ENCODE measurements at regions not wholly inside any gene's neighbourhood (a gene's known extent, or its start where the extent isn't known, plus 50 kb on each side); places are given as distances from the start of the nearest gene placed in this dataset.

DNA sequence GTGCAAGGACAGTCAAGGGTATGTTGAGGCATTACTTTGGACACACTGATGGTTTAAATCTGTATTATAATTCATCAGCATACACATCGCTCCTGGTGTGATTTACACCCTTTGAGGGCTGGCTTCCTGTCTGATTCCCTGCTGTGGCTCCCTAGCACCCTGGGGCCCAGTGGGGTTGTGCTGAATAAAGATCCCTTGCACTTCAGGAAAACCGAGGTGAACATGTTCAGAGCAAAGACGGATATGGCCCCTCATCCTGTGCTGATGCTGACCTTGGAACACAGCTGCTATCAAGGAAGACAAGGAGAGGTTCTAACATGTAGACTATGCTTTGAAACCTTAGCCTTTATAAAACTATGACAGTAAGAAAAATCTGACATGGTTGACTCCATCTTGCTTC, 84.6 kb upstream of the UNC5B start:
- DNase-seq = no peak

- no peak for DNase-seq
These were observed 83.9 kb upstream of the UNC5B start for GRCh38 chr10:71128311-71128980.

- no peak for DNase-seq
These were observed 81.3 kb upstream of the UNC5B start for GRCh38 chr10:71131096-71131495.

- no peak for DNase-seq
These were observed 80.8 kb upstream of the UNC5B start for GRCh38 chr10:71131508-71132088.

DNA sequence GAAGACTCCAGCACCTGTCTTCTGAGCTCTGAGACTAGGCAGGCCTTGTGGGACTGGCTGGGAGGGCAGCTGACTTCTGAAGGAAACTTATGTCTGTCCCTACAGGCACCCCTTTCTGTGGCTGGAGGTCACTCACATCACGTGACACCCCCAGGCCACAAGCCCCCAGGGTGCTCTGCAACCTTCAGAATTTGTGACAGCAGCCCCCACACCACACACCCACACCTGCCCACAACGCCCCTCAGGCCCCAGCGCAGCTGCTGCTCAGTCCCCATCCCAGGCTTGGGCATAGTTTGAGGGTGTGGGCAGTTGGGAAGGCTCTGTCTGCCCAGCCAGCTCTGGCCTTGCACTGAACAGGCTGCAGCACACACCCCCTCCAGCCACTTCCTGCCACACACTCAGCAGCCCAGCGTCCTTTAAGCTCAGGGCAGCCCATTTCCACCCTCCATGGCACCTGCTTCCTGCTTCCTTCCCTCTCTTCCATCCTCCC, 80.0 kb upstream of the UNC5B start:
- DNase-seq = no peak

- DNase-seq = no peak
These were observed 78.4 kb upstream of the UNC5B start for GRCh38 chr10:71133710-71134686.

DNA sequence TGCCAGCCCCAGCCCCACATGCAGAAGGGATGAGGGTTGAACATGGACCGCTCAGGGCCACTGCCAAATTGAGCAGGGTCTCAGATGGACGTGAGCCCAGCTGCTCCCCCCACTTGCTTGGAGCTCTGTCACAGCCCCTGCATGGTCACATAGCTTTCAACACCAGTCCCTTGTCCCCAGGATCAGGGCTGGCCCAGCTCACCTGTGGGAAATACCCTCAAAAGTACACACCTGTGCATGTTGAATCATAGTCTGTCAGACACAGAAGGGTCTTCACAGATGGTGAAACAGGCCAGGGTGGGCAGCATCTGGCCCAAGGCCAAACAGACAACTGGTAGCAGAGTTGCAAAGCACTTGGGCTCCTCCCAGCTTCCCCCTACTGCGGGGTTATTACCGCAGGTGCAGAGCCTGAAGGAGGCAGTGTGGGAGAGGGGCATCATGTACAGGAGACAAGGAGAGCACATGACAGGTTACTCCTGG, 77.6 kb upstream of the UNC5B start:
- no peak for DNase-seq

DNA sequence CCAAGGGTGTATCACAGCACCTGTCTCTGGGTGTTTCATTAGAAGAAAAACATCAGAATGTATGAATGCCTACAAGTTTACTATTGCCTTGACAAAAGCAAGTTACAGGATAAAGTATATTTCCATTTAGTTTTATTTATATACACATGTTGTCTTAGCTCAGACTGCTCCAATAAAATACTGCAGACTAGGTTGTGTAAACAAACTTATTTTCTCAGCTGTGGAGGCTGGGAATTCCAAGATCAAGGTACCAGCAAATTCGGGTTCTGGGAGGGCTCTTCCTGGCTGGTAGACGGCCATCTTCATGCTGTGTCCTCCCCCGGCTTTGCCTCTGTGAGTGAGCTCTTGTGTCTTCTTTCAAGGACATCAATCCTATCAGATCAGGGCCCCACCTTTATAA, 77.1 kb upstream of the UNC5B start:
- no peak for DNase-seq

- no peak for DNase-seq
These were observed 76.2 kb upstream of the UNC5B start for GRCh38 chr10:71136036-71136721.

- no peak for DNase-seq
These were observed 74.7 kb upstream of the UNC5B start for GRCh38 chr10:71137701-71138100.

DNA sequence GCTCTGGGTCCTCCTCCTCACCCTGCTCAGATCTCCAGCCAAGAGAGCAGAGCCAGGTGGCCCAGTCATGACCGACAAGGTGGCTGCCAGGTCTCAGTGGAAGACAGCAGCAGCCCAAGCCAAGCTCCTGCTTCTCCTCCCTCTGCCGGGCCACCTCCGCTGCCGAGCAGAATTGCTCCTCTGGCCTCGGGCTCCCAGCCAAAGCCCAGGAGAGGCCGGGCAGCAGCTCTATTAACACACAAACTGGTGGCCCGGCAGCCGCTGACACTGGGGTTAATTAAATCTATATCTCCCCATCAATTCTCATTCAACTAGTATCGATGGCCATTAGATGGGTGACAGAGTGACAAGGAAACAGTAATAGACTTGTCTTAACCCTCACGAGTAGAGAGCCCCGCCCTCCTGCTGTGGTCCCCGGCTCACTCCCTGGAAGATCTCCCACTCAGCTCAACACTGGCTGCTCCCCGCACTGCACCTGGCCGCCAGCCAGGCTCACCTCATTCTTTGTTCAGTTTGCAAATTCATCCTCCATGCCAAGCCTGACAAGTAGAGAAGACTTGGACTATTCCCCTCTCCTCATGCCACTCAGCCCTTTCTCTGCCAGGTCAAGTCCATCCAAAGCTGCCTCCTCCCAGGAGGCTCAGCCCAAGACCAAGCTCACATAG, 74.1 kb upstream of the UNC5B start:
- DNase-seq = peak; percentile 8

DNA sequence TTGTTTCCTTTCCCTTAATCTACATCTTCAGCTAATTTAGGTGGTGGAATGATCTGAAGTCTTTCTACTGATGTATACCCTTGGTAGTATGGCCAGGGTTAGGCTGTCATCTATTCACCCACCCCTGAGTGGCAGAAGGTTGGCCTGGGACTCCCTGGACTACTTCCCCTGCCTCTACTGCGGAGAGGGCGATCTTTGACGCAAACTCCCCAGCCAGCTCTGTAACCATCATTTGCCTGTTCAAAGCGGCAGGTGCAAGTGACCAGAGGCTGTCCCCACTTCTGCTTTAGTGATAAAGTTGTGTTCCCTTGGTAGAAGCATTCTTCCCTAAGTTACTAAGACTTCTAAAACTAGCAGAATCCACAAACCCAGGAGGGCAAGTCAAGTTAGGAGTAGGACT, 70.8 kb upstream of the UNC5B start:
- DNase-seq = no peak

DNA sequence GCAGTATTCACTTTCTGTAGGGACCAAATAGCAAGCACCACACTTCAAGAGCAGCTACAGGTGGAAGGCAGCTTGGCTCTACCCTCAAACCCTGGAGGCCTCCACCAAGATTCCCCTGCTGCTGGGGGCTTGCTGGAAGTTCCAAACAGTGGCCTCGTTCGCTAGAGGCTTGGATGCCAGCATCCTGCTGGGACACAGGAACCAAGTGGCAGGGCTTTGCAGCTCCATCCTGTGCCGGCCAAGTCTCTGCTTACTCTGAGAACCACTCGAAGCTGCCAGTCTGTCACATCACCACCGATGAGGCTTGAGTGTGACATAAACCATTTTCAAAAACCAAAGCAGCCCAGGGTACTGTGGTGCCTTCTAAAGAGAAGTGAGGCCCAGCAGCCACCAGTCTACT, 69.2 kb upstream of the UNC5B start:
- no peak for DNase-seq

GRCh38 chr10:71143610-71144009, 68.8 kb upstream of the UNC5B start:
- DNase-seq = no peak

DNA sequence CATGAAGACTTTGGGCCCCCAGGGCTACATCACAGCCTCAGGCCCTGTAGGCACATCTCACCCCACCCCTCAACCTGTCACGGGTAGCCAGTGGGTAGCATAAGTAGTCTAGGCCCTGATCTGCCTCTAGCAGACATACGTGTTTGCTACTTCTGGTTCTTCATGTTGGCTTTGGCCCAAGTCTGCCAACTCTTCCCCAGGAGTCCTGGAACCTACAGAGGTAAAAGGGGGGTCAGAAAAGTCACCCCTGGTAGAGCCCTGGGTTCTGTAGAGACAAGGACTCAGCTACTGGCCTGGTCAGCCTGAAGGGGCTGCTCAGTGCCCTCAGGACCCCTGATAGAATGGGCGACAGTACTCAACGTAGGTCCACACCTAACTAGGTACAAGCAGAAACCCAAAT, 67.5 kb upstream of the UNC5B start:
- DNase-seq = no peak

DNA sequence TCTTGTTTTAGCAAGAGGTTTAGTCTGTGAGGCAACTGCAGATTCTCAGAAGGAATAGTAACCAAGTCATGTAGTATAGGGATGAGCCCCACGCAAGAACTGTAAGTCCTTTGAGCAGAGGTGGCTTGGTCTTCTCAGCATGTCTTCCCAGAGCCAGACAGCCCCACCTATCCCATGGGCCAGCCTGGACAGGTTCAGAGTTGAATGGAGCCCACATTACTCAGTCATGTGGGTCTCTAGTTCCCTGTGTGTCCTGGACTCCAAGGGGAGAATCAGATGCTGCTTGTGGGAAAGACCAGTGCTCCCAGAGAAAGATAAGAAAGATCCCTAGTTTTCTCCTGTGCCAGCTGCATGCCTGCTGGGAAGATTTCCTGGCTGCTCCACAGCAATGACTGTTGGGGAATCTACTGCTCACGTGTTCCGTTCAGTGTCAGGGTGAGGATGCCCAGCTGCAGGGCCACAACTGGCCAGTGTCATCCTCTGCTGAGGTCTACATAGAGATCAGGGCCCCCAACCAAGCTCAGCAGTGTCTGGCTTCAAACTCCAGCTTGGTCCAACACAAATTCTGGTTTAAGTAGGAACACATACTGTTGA, 66.9 kb upstream of the UNC5B start:
- DNase-seq = no peak

DNA sequence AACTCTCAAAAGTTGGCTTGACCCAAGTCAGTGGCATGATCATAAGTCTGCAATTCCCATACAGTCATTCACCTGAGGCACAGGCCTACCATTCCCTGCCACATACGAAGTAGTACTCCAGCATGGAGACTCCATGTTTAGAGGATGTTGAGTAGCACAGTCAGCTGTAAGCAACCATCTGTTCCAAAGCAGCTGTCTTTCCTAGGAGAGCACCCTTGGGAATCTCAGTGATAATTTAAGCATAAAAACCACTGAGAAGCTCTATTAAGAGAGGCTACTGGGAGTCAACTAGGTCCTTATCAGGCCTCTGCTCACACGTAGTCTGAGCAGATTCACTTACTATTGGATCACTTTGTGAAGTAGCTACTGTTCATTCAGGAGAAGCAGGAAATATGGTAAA, 61.6 kb upstream of the UNC5B start:
- no peak for DNase-seq

DNA sequence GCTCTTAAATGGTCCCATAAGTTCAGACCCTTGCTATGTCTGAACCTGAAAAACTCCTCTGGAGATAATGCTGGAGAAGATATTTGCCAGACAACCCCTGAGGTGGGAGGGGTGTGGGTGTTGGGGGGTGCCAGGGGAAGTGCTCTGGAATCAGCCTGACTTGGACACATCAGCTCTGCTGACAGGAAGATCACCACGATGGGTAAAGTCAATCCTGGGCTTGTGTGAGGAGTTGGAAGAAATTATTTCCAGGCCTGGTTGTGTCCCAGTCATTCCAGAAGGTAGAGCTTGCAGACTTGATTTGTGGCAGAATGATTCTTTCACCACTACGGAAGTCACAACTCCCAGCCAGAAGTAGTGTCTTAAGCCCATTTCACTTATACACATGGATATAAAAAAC, 60.3 kb upstream of the UNC5B start:
- DNase-seq = no peak

- no peak for DNase-seq
These were observed 55.9 kb upstream of the UNC5B start for GRCh38 chr10:71156436-71156835.

DNA sequence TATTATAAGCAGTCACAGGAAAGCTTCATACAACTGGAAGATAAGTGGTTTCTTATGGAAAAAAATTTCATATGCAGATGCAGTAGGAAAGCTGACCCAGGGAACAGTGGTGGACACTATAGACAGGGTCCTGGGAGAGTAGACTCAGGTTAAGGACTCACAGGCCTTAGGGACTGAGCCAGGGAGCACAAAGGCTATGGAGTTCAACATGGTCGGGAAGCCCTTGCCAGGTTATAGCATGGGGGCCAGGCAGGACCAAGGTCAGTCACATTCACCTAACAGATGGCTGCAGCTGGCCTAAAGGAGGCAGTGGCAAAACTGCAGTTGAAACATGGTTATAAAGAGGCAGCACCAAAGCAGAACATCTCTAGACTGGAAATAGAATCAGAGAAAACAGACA, 54.9 kb upstream of the UNC5B start:
- DNase-seq = no peak

- DNase-seq = no peak
These were observed 54.1 kb upstream of the UNC5B start for GRCh38 chr10:71158251-71158650.

- DNase-seq = no peak
These were observed 53.5 kb upstream of the UNC5B start for GRCh38 chr10:71158902-71159301.
